ENCODE measurements at regions not wholly inside any gene's neighbourhood (a gene's known extent, or its start where the extent isn't known, plus 50 kb on each side); places are given as distances from the start of the nearest gene placed in this dataset.

GRCh38 chr20:62580733-62581132, 61.6 kb upstream of the SLCO4A1 start:
- no peak overlapping the region for H3K4me3 ChIP-seq (ENCODE audit: low read depth, low read length)
- DNase-seq (ENCODE audit: low read depth) (no peak), FAIRE-seq (no peak)
- no peaks in the 10 kb centered on the region for H3K36me3 ChIP-seq (ENCODE audit: control insufficient read depth, insufficient read depth, low read length)
- H3K27me3 ChIP-seq (ENCODE audit: control insufficient read depth, insufficient read depth, low read length), result peaks cover 13% of the 10 kb centered on the region
- no peak for TF ChIP-seq CTCF (IDR thresholded peaks at IDR 0.05; ENCODE audit: insufficient read depth, low read length, severe bottlenecking)

GRCh38 chr20:62581308-62581707, 61.0 kb upstream of the SLCO4A1 start:
- Histone ChIP-seq H3K4me3 (ENCODE audit: low read depth, low read length) (no peak overlapping the region), H3K36me3 (ENCODE audit: control insufficient read depth, insufficient read depth, low read length) (no peaks in the 10 kb centered on the region), H3K27me3 (ENCODE audit: control insufficient read depth, insufficient read depth, low read length) (peaks cover 14% of the 10 kb centered on the region)
- no peak for DNase-seq (ENCODE audit: low read depth)
- no peak for FAIRE-seq
- no peak for TF ChIP-seq CTCF (IDR thresholded peaks at IDR 0.05; ENCODE audit: insufficient read depth, low read length, severe bottlenecking)

GRCh38 chr20:62581806-62582205, 60.5 kb upstream of the SLCO4A1 start:
- H3K27me3 ChIP-seq (ENCODE audit: control insufficient read depth, insufficient read depth, low read length), result peaks cover 14% of the 10 kb centered on the region
- no peak overlapping the region for H3K4me3 ChIP-seq (ENCODE audit: low read depth, low read length)
- no peaks in the 10 kb centered on the region for H3K36me3 ChIP-seq (ENCODE audit: control insufficient read depth, insufficient read depth, low read length)
- DNase-seq (ENCODE audit: low read depth) (no peak), FAIRE-seq (no peak)
- TF ChIP-seq CTCF (IDR thresholded peaks at IDR 0.05; ENCODE audit: insufficient read depth, low read length, severe bottlenecking), result no peak

GRCh38 chr20:62583424-62583920, 58.8 kb upstream of the SLCO4A1 start:
- Histone ChIP-seq H3K27me3 (ENCODE audit: control insufficient read depth, insufficient read depth, low read length) (peaks cover 16% of the 10 kb centered on the region), H3K36me3 (ENCODE audit: control insufficient read depth, insufficient read depth, low read length) (no peaks in the 10 kb centered on the region), H3K4me3 (ENCODE audit: low read depth, low read length) (no peak overlapping the region)
- DNase-seq (ENCODE audit: low read depth), result no peak
- no peak for TF ChIP-seq CTCF (IDR thresholded peaks at IDR 0.05; ENCODE audit: insufficient read depth, low read length, severe bottlenecking)
- FAIRE-seq, result no peak

GRCh38 chr20:62584671-62585460, 57.4 kb upstream of the SLCO4A1 start:
- H3K4me3 ChIP-seq (ENCODE audit: low read depth, low read length), result no peak overlapping the region
- H3K27me3 ChIP-seq (ENCODE audit: control insufficient read depth, insufficient read depth, low read length), result peaks cover 16% of the 10 kb centered on the region
- FAIRE-seq (peak; percentile 100), DNase-seq (ENCODE audit: low read depth) (no peak)
- H3K36me3 ChIP-seq (ENCODE audit: control insufficient read depth, insufficient read depth, low read length), result no peaks in the 10 kb centered on the region
- no peak for TF ChIP-seq CTCF (IDR thresholded peaks at IDR 0.05; ENCODE audit: insufficient read depth, low read length, severe bottlenecking)

All from bronchial epithelial cell (primary cell).